GM21717 (cell line): ENCODE measurements at regions not wholly inside any gene's neighbourhood (a gene's known extent, or its start where the extent isn't known, plus 50 kb on each side); places are given as distances from the start of the nearest gene placed in this dataset.

ENCODE experiments used
- ATAC-seq: cut with Tn5 transposase; IDR thresholded peaks from one replicate; pipeline ENCODE4 v1.9.1; 2021; ENCODE audit warnings: mild to moderate bottlenecking, moderate library complexity; ENCODE audit not compliant: unreplicated experiment

GRCh38 chr3:137409584-137409983 lies 354.5 kb upstream of the SOX14 start:
- no peak for ATAC-seq

GRCh38 chr3:137410028-137410427 lies 354.1 kb upstream of the SOX14 start:
- ATAC-seq, result no peak

GRCh38 chr3:137420198-137420995 lies 343.7 kb upstream of the SOX14 start:
- ATAC-seq, result no peak

GRCh38 chr3:137438561-137438960 lies 325.6 kb upstream of the SOX14 start:
- no peak for ATAC-seq

- ATAC-seq, result no peak
Measured at GRCh38 chr3:137460944-137461343, 303.2 kb upstream of the SOX14 start.

GRCh38 chr3:137463131-137463530 lies 301.0 kb upstream of the SOX14 start:
- ATAC-seq, result no peak

GRCh38 chr3:137464341-137464740 lies 299.8 kb upstream of the SOX14 start:
- ATAC-seq, result no peak

- no peak for ATAC-seq
Measured at GRCh38 chr3:137468446-137468845, 295.7 kb upstream of the SOX14 start.

GRCh38 chr3:137469263-137469662 lies 294.9 kb upstream of the SOX14 start:
- ATAC-seq, result no peak

- peak; percentile 52 for ATAC-seq
Measured at GRCh38 chr3:137471130-137471529, 293.0 kb upstream of the SOX14 start.

- no peak for ATAC-seq
Measured at GRCh38 chr3:137471558-137472204, 292.4 kb upstream of the SOX14 start.

- ATAC-seq, result no peak
Measured at GRCh38 chr3:137477614-137478013, 286.5 kb upstream of the SOX14 start.

GRCh38 chr3:137509354-137510045 lies 254.6 kb upstream of the SOX14 start:
- no peak for ATAC-seq

GRCh38 chr3:137511655-137512054 lies 252.5 kb upstream of the SOX14 start:
- ATAC-seq, result no peak

- ATAC-seq, result no peak
Measured at GRCh38 chr3:137514853-137515252, 249.3 kb upstream of the SOX14 start.

- no peak for ATAC-seq
Measured at GRCh38 chr3:137519602-137520001, 244.5 kb upstream of the SOX14 start.

- ATAC-seq, result no peak
Measured at GRCh38 chr3:137524751-137525150, 239.4 kb upstream of the SOX14 start.

- ATAC-seq, result no peak
Measured at GRCh38 chr3:137525471-137525870, 238.6 kb upstream of the SOX14 start.

GRCh38 chr3:137542049-137542448 lies 222.1 kb upstream of the SOX14 start:
- ATAC-seq, result no peak

GRCh38 chr3:137554242-137554641 lies 209.9 kb upstream of the SOX14 start:
- ATAC-seq, result no peak

GRCh38 chr3:137568880-137569279 lies 195.2 kb upstream of the SOX14 start:
- no peak for ATAC-seq

- ATAC-seq, result no peak
Measured at GRCh38 chr3:137572931-137573330, 191.2 kb upstream of the SOX14 start.
